ENCODE measurements at regions not wholly inside any gene's neighbourhood (a gene's known extent, or its start where the extent isn't known, plus 50 kb on each side); places are given as distances from the start of the nearest gene placed in this dataset.

- ChIA-PET RAD21 (ENCODE audit: unreplicated experiment) (no interaction called here), POLR2A (no interaction called here), SMC1A (ENCODE audit: uncharacterized antibody, unreplicated experiment) (no interaction called here), CTCF (no interaction called here)
- no peak overlapping the region for H3K4me2 ChIP-seq (ENCODE audit: control insufficient read depth, insufficient read depth)
- in situ Hi-C loops (cut with MboI) (no loop called here), intact Hi-C loops (cut with micrococcal nuclease; ENCODE audit: unreplicated experiment) (no loop called here)
- TF ChIP-seq JUND (IDR thresholded peaks at IDR 0.05; ENCODE audit: low read depth, low read length) (no peak), SMAD5 (IDR thresholded peaks at IDR 0.05; ENCODE audit: low read depth) (no peak), BHLHE40 (IDR thresholded peaks at IDR 0.05; ENCODE audit: borderline replicate concordance in 1 of 2, low read depth in 2 of 2, low read length in 1 of 2) (no peak), SIX5 (IDR thresholded peaks at IDR 0.05; ENCODE audit: low read depth, low read length, severe bottlenecking) (no peak), RAD51 (IDR thresholded peaks at IDR 0.05) (no peak), CREM (IDR thresholded peaks at IDR 0.05; ENCODE audit: low read depth) (no peak), E2F4 (IDR thresholded peaks at IDR 0.05; ENCODE audit: low read depth, low read length) (no peak), TARDBP (IDR thresholded peaks at IDR 0.05; ENCODE audit: borderline replicate concordance) (no peak), JUNB (IDR thresholded peaks at IDR 0.05) (no peak), USF1 (IDR thresholded peaks at IDR 0.05; ENCODE audit: borderline replicate concordance, extremely low read length, insufficient read depth, low read depth, low read length) (no peak), HSF1 (IDR thresholded peaks at IDR 0.05; ENCODE audit: low read depth, low read length) (no peak), RBBP5 (conservative IDR thresholded peaks at IDR 0.05) (no peak), IRF3 (IDR thresholded peaks at IDR 0.05) (no peak), EED (IDR thresholded peaks at IDR 0.05; ENCODE audit: low read depth) (no peak), ATF3 (IDR thresholded peaks at IDR 0.05; ENCODE audit: borderline replicate concordance, extremely low read depth, low read depth, low read length) (no peak)
- H3K79me2 ChIP-seq (ENCODE audit: control insufficient read depth, insufficient read depth, low read length): no peaks in the 10 kb centered on the region
- H4K20me1 ChIP-seq (ENCODE audit: control insufficient read depth, insufficient read depth): no peaks in the 10 kb centered on the region
- no peaks in the 10 kb centered on the region for H3K36me3 ChIP-seq (ENCODE audit: control insufficient read depth in 2 of 2, insufficient read depth in 2 of 2, low read length in 1 of 2)
- no TSS peak for BruUV-seq (replicated peaks)
- ATAC-seq (no peak), DNase-seq (ENCODE audit: low read depth, low spot score) (no peak), FAIRE-seq (no peak)
- H3K27ac ChIP-seq (ENCODE audit: control insufficient read depth, insufficient read depth): no peak overlapping the region
- 0% methylated on average over 2 of the region's 2 CpGs for WGBS (ENCODE audit: insufficient coverage, insufficient replicate concordance, low lambda C conversion rate, missing lambda C conversion rate)
- no peak overlapping the region for H2AFZ ChIP-seq (ENCODE audit: control insufficient read depth, low read depth, low read length)
- no peak overlapping the region for H3K9ac ChIP-seq (ENCODE audit: control insufficient read depth, insufficient read depth, low read length)
- H3K4me1 ChIP-seq (ENCODE audit: control insufficient read depth, insufficient read depth, low read length): no peaks in the 10 kb centered on the region
- H3K27me3 ChIP-seq (replicated peaks in 1 of 2; ENCODE audit: control insufficient read depth in 2 of 2, insufficient read depth in 2 of 2, low read length in 1 of 2): no peaks in the 10 kb centered on the region
- H3K4me3 ChIP-seq: no peak overlapping the region
- no peaks in the 10 kb centered on the region for H3K9me3 ChIP-seq (replicated peaks; ENCODE audit: control insufficient read depth, insufficient read depth, low read length)
Measured at GRCh38 chr3:86711634-86712033, 279.3 kb downstream of the VGLL3 start.
